ENCODE measurements at regions not wholly inside any gene's neighbourhood (a gene's known extent, or its start where the extent isn't known, plus 50 kb on each side); places are given as distances from the start of the nearest gene placed in this dataset.

DNA sequence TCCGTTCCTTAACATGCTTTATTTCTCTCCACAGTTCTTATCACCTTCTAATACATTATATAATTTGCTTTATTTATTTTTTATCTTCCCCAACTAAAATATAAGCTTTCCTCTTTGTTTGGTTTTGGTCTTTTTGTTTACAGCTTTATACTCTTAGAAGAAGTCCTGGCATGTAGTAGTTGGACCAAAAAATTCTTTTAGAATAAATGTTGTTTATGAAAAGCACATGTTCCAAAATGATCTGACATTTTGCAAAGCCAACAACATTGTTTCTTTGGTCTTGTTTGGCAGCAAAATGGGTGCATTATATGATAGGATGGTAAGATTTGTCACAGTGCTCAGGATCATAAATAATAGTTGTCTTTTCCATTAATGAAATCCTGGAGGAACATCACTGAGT is 312.5 kb downstream of the LRIG3 start:
- no peak overlapping the region for H3K4me3 ChIP-seq (replicated peaks; ENCODE audit: insufficient read depth, low read length)
- H3K27ac ChIP-seq (replicated peaks): no peak overlapping the region
- TF ChIP-seq POLR2AphosphoS5 (IDR thresholded peaks at IDR 0.05; ENCODE audit: low read depth) (no peak), GABPA (IDR thresholded peaks at IDR 0.05; ENCODE audit: low read depth) (no peak), REST (IDR thresholded peaks at IDR 0.05; ENCODE audit: insufficient replicate concordance, low read depth) (no peak), SPI1 (IDR thresholded peaks at IDR 0.05; ENCODE audit: borderline replicate concordance, low read depth) (no peak)
- TF ChIP-seq, protein P1, sequence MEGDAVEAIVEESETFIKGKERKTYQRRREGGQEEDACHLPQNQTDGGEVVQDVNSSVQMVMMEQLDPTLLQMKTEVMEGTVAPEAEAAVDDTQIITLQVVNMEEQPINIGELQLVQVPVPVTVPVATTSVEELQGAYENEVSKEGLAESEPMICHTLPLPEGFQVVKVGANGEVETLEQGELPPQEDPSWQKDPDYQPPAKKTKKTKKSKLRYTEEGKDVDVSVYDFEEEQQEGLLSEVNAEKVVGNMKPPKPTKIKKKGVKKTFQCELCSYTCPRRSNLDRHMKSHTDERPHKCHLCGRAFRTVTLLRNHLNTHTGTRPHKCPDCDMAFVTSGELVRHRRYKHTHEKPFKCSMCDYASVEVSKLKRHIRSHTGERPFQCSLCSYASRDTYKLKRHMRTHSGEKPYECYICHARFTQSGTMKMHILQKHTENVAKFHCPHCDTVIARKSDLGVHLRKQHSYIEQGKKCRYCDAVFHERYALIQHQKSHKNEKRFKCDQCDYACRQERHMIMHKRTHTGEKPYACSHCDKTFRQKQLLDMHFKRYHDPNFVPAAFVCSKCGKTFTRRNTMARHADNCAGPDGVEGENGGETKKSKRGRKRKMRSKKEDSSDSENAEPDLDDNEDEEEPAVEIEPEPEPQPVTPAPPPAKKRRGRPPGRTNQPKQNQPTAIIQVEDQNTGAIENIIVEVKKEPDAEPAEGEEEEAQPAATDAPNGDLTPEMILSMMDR (IDR thresholded peaks at IDR 0.05; ENCODE audit: insufficient read depth, low read length): no peak
- no peak for DNase-seq (ENCODE audit: low read depth in 1 of 2, low spot score in 1 of 2)
- no peaks in the 10 kb centered on the region for H3K27me3 ChIP-seq (ENCODE audit: insufficient read depth, poor library complexity, severe bottlenecking)

GRCh38 chr12:58608711-58609110 is 311.6 kb downstream of the LRIG3 start:
- TF ChIP-seq, protein P1 (IDR thresholded peaks at IDR 0.05; ENCODE audit: insufficient read depth, low read length): no peak
- TF ChIP-seq POLR2AphosphoS5 (IDR thresholded peaks at IDR 0.05; ENCODE audit: low read depth): no peak
- no peak for TF ChIP-seq SPI1 (IDR thresholded peaks at IDR 0.05; ENCODE audit: borderline replicate concordance, low read depth)
- TF ChIP-seq REST (IDR thresholded peaks at IDR 0.05; ENCODE audit: insufficient replicate concordance, low read depth): no peak
- TF ChIP-seq GABPA (IDR thresholded peaks at IDR 0.05; ENCODE audit: low read depth): no peak

GRCh38 chr12:58615047-58615446 is 305.3 kb downstream of the LRIG3 start:
- Histone ChIP-seq H3K27ac (replicated peaks) (no peak overlapping the region), H3K4me3 (replicated peaks; ENCODE audit: insufficient read depth, low read length) (no peak overlapping the region), H3K27me3 (ENCODE audit: insufficient read depth, poor library complexity, severe bottlenecking) (no peaks in the 10 kb centered on the region)
- no peak for DNase-seq (ENCODE audit: low read depth in 1 of 2, low spot score in 1 of 2)
- TF ChIP-seq GABPA (IDR thresholded peaks at IDR 0.05; ENCODE audit: low read depth) (no peak), SPI1 (IDR thresholded peaks at IDR 0.05; ENCODE audit: borderline replicate concordance, low read depth) (no peak)
- TF ChIP-seq, protein P1 (IDR thresholded peaks at IDR 0.05; ENCODE audit: insufficient read depth, low read length): no peak

More at GRCh38 chr12:58608711-58609110, 311.6 kb downstream of the LRIG3 start:
- DNase-seq (ENCODE audit: low read depth in 1 of 2, low spot score in 1 of 2): no peak
- Histone ChIP-seq H3K27ac (replicated peaks) (no peak overlapping the region), H3K27me3 (ENCODE audit: insufficient read depth, poor library complexity, severe bottlenecking) (no peaks in the 10 kb centered on the region), H3K4me3 (replicated peaks; ENCODE audit: insufficient read depth, low read length) (no peak overlapping the region)

DNA sequence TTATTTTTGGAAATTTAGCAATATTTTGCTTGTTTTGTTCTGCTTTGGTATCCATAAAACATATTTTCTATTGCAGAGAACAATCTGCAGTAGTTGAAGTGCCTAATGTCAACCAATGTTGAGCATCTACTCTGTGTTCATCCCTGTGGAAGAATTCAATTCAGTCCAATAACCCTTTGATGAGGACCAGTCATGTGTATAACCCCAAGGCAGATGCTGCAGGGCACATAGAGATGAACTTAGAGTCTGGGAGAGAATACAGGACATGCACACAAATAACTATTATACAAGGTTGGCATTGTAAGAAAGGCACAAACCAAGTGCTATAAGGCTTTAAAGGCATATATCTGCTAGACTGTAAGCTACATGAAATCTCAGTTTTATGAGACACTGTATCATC is 304.7 kb downstream of the LRIG3 start:
- no peak overlapping the region for H3K4me3 ChIP-seq (replicated peaks; ENCODE audit: insufficient read depth, low read length)
- H3K27ac ChIP-seq (replicated peaks): no peak overlapping the region
- TF ChIP-seq REST (IDR thresholded peaks at IDR 0.05; ENCODE audit: insufficient replicate concordance, low read depth): no peak
- DNase-seq (ENCODE audit: low read depth in 1 of 2, low spot score in 1 of 2): no peak
- no peaks in the 10 kb centered on the region for H3K27me3 ChIP-seq (ENCODE audit: insufficient read depth, poor library complexity, severe bottlenecking)

Data from HL-60 (cell line).